ENCODE measurements at regions not wholly inside any gene's neighbourhood (a gene's known extent, or its start where the extent isn't known, plus 50 kb on each side); places are given as distances from the start of the nearest gene placed in this dataset.

GRCh38 chr9:82570226-82570625, 492.7 kb downstream of the RASEF start:
- H3K4me2 ChIP-seq, result no peak overlapping the region
- no peak for DNase-seq (ENCODE audit: low spot score)
- Mint-ChIP-seq H3K9me3 (peaks cover 19% of the 10 kb centered on the region), H3K27ac (no peak overlapping the region), H3K36me3 (peaks cover 4% of the 10 kb centered on the region), H3K4me1 (peaks cover 5% of the 10 kb centered on the region), H3K4me3 (no peak overlapping the region), H3K27me3 (ENCODE audit: insufficient read depth, low read depth) (no peaks in the 10 kb centered on the region)
- no peak overlapping the region for H3K9ac ChIP-seq
- no peaks in the 10 kb centered on the region for H3K79me2 ChIP-seq (ENCODE audit: low read depth)
- H3K4me1 ChIP-seq, result peaks cover 4% of the 10 kb centered on the region
- no peaks in the 10 kb centered on the region for H3F3A ChIP-seq (ENCODE audit: low read depth)
- H3K27ac ChIP-seq, result no peak overlapping the region
- H3K4me3 ChIP-seq, result no peak overlapping the region
- H3K27me3 ChIP-seq, result no peaks in the 10 kb centered on the region
- no peak overlapping the region for H2AFZ ChIP-seq (replicated peaks)
- no peak for TF ChIP-seq CTCF (IDR thresholded peaks at IDR 0.05)
- no peak for TF ChIP-seq EZH2phosphoT487 (IDR thresholded peaks at IDR 0.05)
- no peak for TF ChIP-seq EZH2 (IDR thresholded peaks at IDR 0.05)
- peaks cover 9% of the 10 kb centered on the region for H3K9me3 ChIP-seq (ENCODE audit: low read depth)
- H4K20me1 ChIP-seq (ENCODE audit: low read depth), result no peaks in the 10 kb centered on the region
- no peaks in the 10 kb centered on the region for H3K36me3 ChIP-seq

- Histone ChIP-seq H3K27ac (no peak overlapping the region), H3K27me3 (no peaks in the 10 kb centered on the region), H3K79me2 (ENCODE audit: low read depth) (no peaks in the 10 kb centered on the region), H4K20me1 (ENCODE audit: low read depth) (no peaks in the 10 kb centered on the region), H3F3A (ENCODE audit: low read depth) (no peaks in the 10 kb centered on the region), H2AFZ (replicated peaks) (no peak overlapping the region), H3K4me2 (no peak overlapping the region), H3K9ac (no peak overlapping the region), H3K4me1 (no peaks in the 10 kb centered on the region), H3K4me3 (no peak overlapping the region), H3K36me3 (no peaks in the 10 kb centered on the region), H3K9me3 (ENCODE audit: low read depth) (peaks cover 10% of the 10 kb centered on the region)
- no peaks in the 10 kb centered on the region for H3K27me3 Mint-ChIP-seq (ENCODE audit: insufficient read depth, low read depth)
- peaks cover 4% of the 10 kb centered on the region for H3K36me3 Mint-ChIP-seq
- no peak overlapping the region for H3K27ac Mint-ChIP-seq
- DNase-seq (ENCODE audit: low spot score), result no peak
- H3K9me3 Mint-ChIP-seq, result peaks cover 21% of the 10 kb centered on the region
- TF ChIP-seq EZH2 (IDR thresholded peaks at IDR 0.05) (no peak), EZH2phosphoT487 (IDR thresholded peaks at IDR 0.05) (no peak), CTCF (IDR thresholded peaks at IDR 0.05) (no peak)
- H3K4me1 Mint-ChIP-seq, result no peaks in the 10 kb centered on the region
- H3K4me3 Mint-ChIP-seq, result no peak overlapping the region
Measured at GRCh38 chr9:82571540-82571939, 491.4 kb downstream of the RASEF start.

- H3K27me3 ChIP-seq, result no peaks in the 10 kb centered on the region
- H2AFZ ChIP-seq (replicated peaks), result no peak overlapping the region
- H3K4me2 ChIP-seq, result no peak overlapping the region
- no peak for TF ChIP-seq EZH2phosphoT487 (IDR thresholded peaks at IDR 0.05)
- no peak for TF ChIP-seq EZH2 (IDR thresholded peaks at IDR 0.05)
- no peak for TF ChIP-seq CTCF (IDR thresholded peaks at IDR 0.05)
- DNase-seq (ENCODE audit: low spot score), result no peak
- no peak overlapping the region for H3K9ac ChIP-seq
- Mint-ChIP-seq H3K36me3 (peaks cover 4% of the 10 kb centered on the region), H3K9me3 (peaks cover 22% of the 10 kb centered on the region), H3K27me3 (ENCODE audit: insufficient read depth, low read depth) (no peaks in the 10 kb centered on the region), H3K27ac (no peak overlapping the region), H3K4me3 (no peak overlapping the region), H3K4me1 (no peaks in the 10 kb centered on the region)
- no peak overlapping the region for H3K4me3 ChIP-seq
- H3K79me2 ChIP-seq (ENCODE audit: low read depth), result no peaks in the 10 kb centered on the region
- no peaks in the 10 kb centered on the region for H4K20me1 ChIP-seq (ENCODE audit: low read depth)
- peaks cover 10% of the 10 kb centered on the region for H3K9me3 ChIP-seq (ENCODE audit: low read depth)
- no peak overlapping the region for H3K27ac ChIP-seq
- no peaks in the 10 kb centered on the region for H3F3A ChIP-seq (ENCODE audit: low read depth)
- no peaks in the 10 kb centered on the region for H3K36me3 ChIP-seq
- H3K4me1 ChIP-seq, result no peaks in the 10 kb centered on the region
Measured at GRCh38 chr9:82572146-82572545, 490.8 kb downstream of the RASEF start.
